DOHH2 (cell line): ENCODE measurements at regions not wholly inside any gene's neighbourhood (a gene's known extent, or its start where the extent isn't known, plus 50 kb on each side); places are given as distances from the start of the nearest gene placed in this dataset.

Experiments
- H3F3A ChIP-seq: fragments of 200-600 bp; sonication (generic), shearing (Covaris generic); 2 replicates; pipeline ENCODE4 v1.6.0; 2016; ENCODE audit warnings: antibody characterized with exemption, mild to moderate bottlenecking; ENCODE audit not compliant: control insufficient read depth, insufficient read depth
- H3K27ac ChIP-seq: fragments of 200-600 bp; sonication (generic); 2 replicates; pipeline ENCODE4 v1.5.1; 2014; ENCODE audit warnings: low read depth, mild to moderate bottlenecking, low read length, moderate library complexity
- H3K27me3 ChIP-seq: fragments of 200-600 bp; sonication (generic); 2 replicates; pipeline ENCODE4 v1.6.1; 2014; ENCODE audit warnings: mild to moderate bottlenecking, low read length, mixed read lengths; ENCODE audit not compliant: control insufficient read depth
- H3K36me3 ChIP-seq: fragments of 200-600 bp; sonication (generic); 2 replicates; pipeline ENCODE4 v1.6.1; 2014; ENCODE audit warnings: mild to moderate bottlenecking, low read length, moderate library complexity, mixed read lengths; ENCODE audit not compliant: control insufficient read depth
- H3K4me1 ChIP-seq: fragments of 200-600 bp; sonication (generic); 2 replicates; pipeline ENCODE4 v1.6.1; 2014; ENCODE audit warnings: mild to moderate bottlenecking, low read length, mixed read lengths; ENCODE audit not compliant: control insufficient read depth
- H3K4me2 ChIP-seq: fragments of 200-600 bp; sonication (generic); 2 replicates; pipeline ENCODE4 v1.6.0; 2014; ENCODE audit warnings: mild to moderate bottlenecking, low read length, moderate library complexity
- H3K4me3 ChIP-seq: fragments of 200-600 bp; sonication (generic); 2 replicates; pipeline ENCODE4 v1.5.1; 2014; ENCODE audit warnings: mild to moderate bottlenecking, low read length, mixed read lengths
- H3K79me2 ChIP-seq: fragments of 200-600 bp; sonication (generic); 2 replicates; pipeline ENCODE4 v1.6.1; 2014; ENCODE audit warnings: mild to moderate bottlenecking, low read length, mixed read lengths; ENCODE audit not compliant: control insufficient read depth
- H3K9me2 ChIP-seq: fragments of 200-600 bp; sonication (generic); replicated peaks from 2 replicates; pipeline ENCODE4 v1.6.1; 2014; ENCODE audit warnings: mild to moderate bottlenecking, low read length, mixed read lengths; ENCODE audit not compliant: control insufficient read depth
- H3K9me3 ChIP-seq: fragments of 200-600 bp; sonication (generic); 2 replicates; pipeline ENCODE4 v1.6.1; 2014; ENCODE audit warnings: antibody characterized with exemption, low read length, mixed read lengths; ENCODE audit not compliant: control insufficient read depth, insufficient read depth
- H4K20me1 ChIP-seq: fragments of 200-600 bp; sonication (generic); 2 replicates; pipeline ENCODE4 v1.6.0; 2014; ENCODE audit warnings: low read depth, mild to moderate bottlenecking, antibody characterized with exemption, low read length, moderate library complexity; ENCODE audit not compliant: control insufficient read depth, insufficient read depth
- CTCF ChIP-seq: fragments of 200-600 bp; sonication (generic); IDR thresholded peaks from one replicate; pipeline ENCODE4 v1.5.1; 2014; ENCODE audit warnings: antibody characterized with exemption, mild to moderate bottlenecking, low read depth, low read length; ENCODE audit not compliant: poor library complexity, severe bottlenecking
- EZH2phosphoT487 ChIP-seq: fragments of 200-600 bp; sonication (generic); IDR thresholded peaks from 2 replicates; pipeline ENCODE4 v1.6.1; 2017; ENCODE audit warnings: borderline replicate concordance, mild to moderate bottlenecking, antibody characterized with exemption, low read length, moderate library complexity, mixed read lengths

GRCh38 chr16:8519179-8519578 is 71.1 kb downstream of the TMEM114 start:
- Histone ChIP-seq H4K20me1 (no peaks in the 10 kb centered on the region), H3K27me3 (no peaks in the 10 kb centered on the region), H3K79me2 (no peaks in the 10 kb centered on the region), H3K4me1 (no peaks in the 10 kb centered on the region), H3K27ac (no peak overlapping the region), H3K9me2 (no peaks in the 10 kb centered on the region), H3F3A (no peaks in the 10 kb centered on the region), H3K4me2 (no peak overlapping the region), H3K4me3 (no peak overlapping the region), H3K36me3 (no peaks in the 10 kb centered on the region), H3K9me3 (no peaks in the 10 kb centered on the region)
- TF ChIP-seq EZH2phosphoT487 (no peak), CTCF (no peak)

GRCh38 chr16:8517280-8517679 is 73.0 kb downstream of the TMEM114 start:
- H3F3A ChIP-seq, result no peaks in the 10 kb centered on the region
- no peak overlapping the region for H3K4me3 ChIP-seq
- TF ChIP-seq CTCF (no peak), EZH2phosphoT487 (no peak)
- no peaks in the 10 kb centered on the region for H3K27me3 ChIP-seq
- H4K20me1 ChIP-seq, result no peaks in the 10 kb centered on the region
- no peak overlapping the region for H3K27ac ChIP-seq
- no peaks in the 10 kb centered on the region for H3K9me2 ChIP-seq
- no peaks in the 10 kb centered on the region for H3K9me3 ChIP-seq
- H3K79me2 ChIP-seq, result no peaks in the 10 kb centered on the region
- H3K4me1 ChIP-seq, result no peaks in the 10 kb centered on the region
- H3K36me3 ChIP-seq, result no peaks in the 10 kb centered on the region
- H3K4me2 ChIP-seq, result no peak overlapping the region

GRCh38 chr16:8516471-8516870 is 73.8 kb downstream of the TMEM114 start:
- H3K36me3 ChIP-seq, result no peaks in the 10 kb centered on the region
- H3K4me3 ChIP-seq, result no peak overlapping the region

More at GRCh38 chr16:8516471-8516870, 73.8 kb downstream of the TMEM114 start:
- no peaks in the 10 kb centered on the region for H3K79me2 ChIP-seq
- no peaks in the 10 kb centered on the region for H3K27me3 ChIP-seq
- H3K4me2 ChIP-seq, result no peak overlapping the region
- no peak for TF ChIP-seq CTCF
- TF ChIP-seq EZH2phosphoT487, result no peak
- no peaks in the 10 kb centered on the region for H3F3A ChIP-seq
- no peak overlapping the region for H3K27ac ChIP-seq
- no peaks in the 10 kb centered on the region for H3K4me1 ChIP-seq
- H4K20me1 ChIP-seq, result no peaks in the 10 kb centered on the region
- no peaks in the 10 kb centered on the region for H3K9me2 ChIP-seq
- peaks cover 3% of the 10 kb centered on the region; the same call in 1 of the 2 replicates for H3K9me3 ChIP-seq
